Natural killer cell (primary cell): ENCODE measurements at regions not wholly inside any gene's neighbourhood (a gene's known extent, or its start where the extent isn't known, plus 50 kb on each side); places are given as distances from the start of the nearest gene placed in this dataset.

Source experiments
- ATAC-seq, 3 donors: fragments of 150-1000 bp in 2 of 3; fragments of 200-7000 bp in 1 of 3; cut with Tn5 transposase; 1 replicate in 1 of 3; 2 replicates in 2 of 3; pipeline ENCODE4 v1.10.0; 2021; ENCODE audit warnings: mild to moderate bottlenecking in 2 of 3, moderate library complexity in 2 of 3
- DNase-seq, 2 donors: peaks; one replicate each; pipeline versions ENCODE4 v3.0.0 to v3.0.0-alpha.2; 2013 to 2021; ENCODE audit warnings: mixed read lengths in 1 of 2
- H3K27ac ChIP-seq: one replicate; pipeline ENCODE4 v1.5.1; 2013; ENCODE audit warnings: mild to moderate bottlenecking, low read length
- H3K27me3 ChIP-seq: one replicate; pipeline ENCODE4 v1.6.1; 2013; ENCODE audit warnings: low read length; ENCODE audit not compliant: control insufficient read depth, insufficient read depth
- H3K36me3 ChIP-seq: one replicate; pipeline ENCODE4 v1.6.1; 2013; ENCODE audit warnings: low read length; ENCODE audit not compliant: control insufficient read depth, insufficient read depth
- H3K4me1 ChIP-seq: one replicate; pipeline ENCODE4 v1.6.1; 2013; ENCODE audit warnings: low read length; ENCODE audit not compliant: control insufficient read depth, insufficient read depth
- H3K4me3 ChIP-seq: one replicate; pipeline ENCODE4 v1.5.1; 2013; ENCODE audit warnings: low read length
- H3K9me3 ChIP-seq: one replicate; pipeline ENCODE4 v1.6.1; 2013; ENCODE audit warnings: low read length; ENCODE audit not compliant: control insufficient read depth, insufficient read depth
- H3K27ac Mint-ChIP-seq, 2 donors: one replicate each; pipeline ENCODE4 v1.8.0; 2022; ENCODE audit warnings: mild to moderate bottlenecking in 2 of 2, mixed read lengths in 2 of 2, moderate library complexity in 1 of 2
- H3K27me3 Mint-ChIP-seq, 2 donors: one replicate each; pipeline ENCODE4 v1.8.0; 2022; ENCODE audit warnings: low read depth in 2 of 2, mixed read lengths in 2 of 2
- H3K36me3 Mint-ChIP-seq: one replicate; pipeline ENCODE4 v1.8.0; 2022; ENCODE audit warnings: mixed read lengths
- H3K4me1 Mint-ChIP-seq, 2 donors: one replicate each; pipeline ENCODE4 v1.8.0; 2022; ENCODE audit warnings: mixed read lengths in 2 of 2
- H3K4me3 Mint-ChIP-seq: one replicate; pipeline ENCODE4 v1.8.0; 2022; ENCODE audit warnings: mild to moderate bottlenecking, moderate library complexity, mixed read lengths
- H3K9me3 Mint-ChIP-seq, 2 donors: one replicate each; pipeline ENCODE4 v1.8.0; 2022; ENCODE audit warnings: mixed read lengths in 2 of 2
- WGBS: methylation state at CpG from one replicate; pipeline ENCODE4 v1.1.7; 2013; ENCODE audit warnings: missing lambda C conversion rate; ENCODE audit not compliant: insufficient coverage; 5-methylcytosine and 5-hydroxymethylcytosine counted together
- intact Hi-C: fragments of 100-400 bp; cut with micrococcal nuclease; formaldehyde crosslinking; loops from one replicate; pipeline ENCODE4 v1.14.2; 2022
- TF ChIP-seq, protein P1 (sequence below): fragments of 200-600 bp; IDR thresholded peaks from one replicate; pipeline ENCODE4 v1.8.0; 2022; ENCODE audit warnings: antibody characterized with exemption

DNA sequence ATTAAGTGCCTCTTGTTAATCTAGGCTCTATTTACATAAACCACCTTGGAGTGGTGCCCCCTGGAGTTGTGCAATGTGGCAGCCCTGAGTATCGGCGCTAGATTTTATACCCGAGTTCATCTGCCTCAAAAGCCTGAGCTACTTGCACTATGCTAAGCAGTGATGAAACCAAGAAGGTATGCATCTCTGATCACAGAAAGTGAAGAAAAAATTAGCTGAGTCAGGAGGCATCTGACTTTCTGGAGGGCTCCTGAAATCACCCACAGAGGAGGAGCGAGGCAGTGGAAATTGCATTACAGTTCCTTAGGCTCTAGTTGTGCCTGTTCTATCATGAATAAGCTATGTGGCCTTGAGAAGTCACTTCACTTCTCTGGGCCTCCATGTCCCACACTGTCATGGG lies 80.3 kb upstream of the PSMD7 start:
- H3K4me1 Mint-ChIP-seq, result no peaks in the 10 kb centered on the region
- H3K4me3 ChIP-seq, result no peak overlapping the region
- intact Hi-C loops, result no loop called here
- H3K4me1 ChIP-seq, result no peaks in the 10 kb centered on the region
- no peaks in the 10 kb centered on the region for H3K36me3 ChIP-seq
- no peak overlapping the region for H3K27ac Mint-ChIP-seq
- H3K27ac ChIP-seq, result no peak overlapping the region
- H3K9me3 Mint-ChIP-seq, result no peaks in the 10 kb centered on the region
- no peaks in the 10 kb centered on the region for H3K9me3 ChIP-seq
- H3K36me3 Mint-ChIP-seq, result no peaks in the 10 kb centered on the region
- no peak for ATAC-seq
- DNase-seq, result no peak
- H3K4me3 Mint-ChIP-seq, result no peak overlapping the region
- H3K27me3 ChIP-seq, result no peaks in the 10 kb centered on the region
- H3K27me3 Mint-ChIP-seq, result peaks cover 15 to 23% of the 10 kb centered on the region in 2 donors
- WGBS, result 96% methylated on average over 4 of the region's 4 CpGs
- TF ChIP-seq, protein P1, sequence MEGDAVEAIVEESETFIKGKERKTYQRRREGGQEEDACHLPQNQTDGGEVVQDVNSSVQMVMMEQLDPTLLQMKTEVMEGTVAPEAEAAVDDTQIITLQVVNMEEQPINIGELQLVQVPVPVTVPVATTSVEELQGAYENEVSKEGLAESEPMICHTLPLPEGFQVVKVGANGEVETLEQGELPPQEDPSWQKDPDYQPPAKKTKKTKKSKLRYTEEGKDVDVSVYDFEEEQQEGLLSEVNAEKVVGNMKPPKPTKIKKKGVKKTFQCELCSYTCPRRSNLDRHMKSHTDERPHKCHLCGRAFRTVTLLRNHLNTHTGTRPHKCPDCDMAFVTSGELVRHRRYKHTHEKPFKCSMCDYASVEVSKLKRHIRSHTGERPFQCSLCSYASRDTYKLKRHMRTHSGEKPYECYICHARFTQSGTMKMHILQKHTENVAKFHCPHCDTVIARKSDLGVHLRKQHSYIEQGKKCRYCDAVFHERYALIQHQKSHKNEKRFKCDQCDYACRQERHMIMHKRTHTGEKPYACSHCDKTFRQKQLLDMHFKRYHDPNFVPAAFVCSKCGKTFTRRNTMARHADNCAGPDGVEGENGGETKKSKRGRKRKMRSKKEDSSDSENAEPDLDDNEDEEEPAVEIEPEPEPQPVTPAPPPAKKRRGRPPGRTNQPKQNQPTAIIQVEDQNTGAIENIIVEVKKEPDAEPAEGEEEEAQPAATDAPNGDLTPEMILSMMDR, result no peak

DNA sequence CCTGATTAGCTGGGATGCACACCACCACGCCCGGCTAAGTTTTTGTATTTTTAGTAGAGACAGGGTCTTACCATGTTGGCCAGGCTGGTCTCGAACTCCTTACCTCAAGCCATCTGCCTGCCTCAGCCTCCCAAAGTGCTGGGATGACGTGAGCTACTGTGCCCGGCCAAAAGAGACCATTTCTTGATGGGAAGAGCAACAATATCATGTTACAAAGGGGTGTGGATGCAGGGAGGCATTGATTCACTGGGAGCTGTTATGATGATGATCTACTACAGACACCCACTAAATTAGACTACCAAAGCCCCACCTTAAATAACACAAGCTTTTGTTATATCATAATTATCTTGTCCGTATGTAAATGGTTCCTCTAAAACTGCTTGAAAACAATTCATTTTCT lies 81.4 kb upstream of the PSMD7 start:
- peaks cover 15 to 23% of the 10 kb centered on the region in 2 donors for H3K27me3 Mint-ChIP-seq
- H3K4me3 ChIP-seq, result no peak overlapping the region
- no peaks in the 10 kb centered on the region for H3K4me1 Mint-ChIP-seq
- H3K4me3 Mint-ChIP-seq, result no peak overlapping the region
- TF ChIP-seq, protein P1, result no peak
- no peak overlapping the region for H3K27ac Mint-ChIP-seq
- no peaks in the 10 kb centered on the region for H3K4me1 ChIP-seq
- H3K27ac ChIP-seq, result no peak overlapping the region
- H3K36me3 ChIP-seq, result no peaks in the 10 kb centered on the region
- H3K27me3 ChIP-seq, result no peaks in the 10 kb centered on the region
- ATAC-seq (no peak), DNase-seq (no peak)
- no peaks in the 10 kb centered on the region for H3K36me3 Mint-ChIP-seq
- intact Hi-C loops, result no loop called here
- H3K9me3 ChIP-seq, result no peaks in the 10 kb centered on the region
- no peaks in the 10 kb centered on the region for H3K9me3 Mint-ChIP-seq
- 79% methylated on average over 6 of the region's 6 CpGs for WGBS

DNA sequence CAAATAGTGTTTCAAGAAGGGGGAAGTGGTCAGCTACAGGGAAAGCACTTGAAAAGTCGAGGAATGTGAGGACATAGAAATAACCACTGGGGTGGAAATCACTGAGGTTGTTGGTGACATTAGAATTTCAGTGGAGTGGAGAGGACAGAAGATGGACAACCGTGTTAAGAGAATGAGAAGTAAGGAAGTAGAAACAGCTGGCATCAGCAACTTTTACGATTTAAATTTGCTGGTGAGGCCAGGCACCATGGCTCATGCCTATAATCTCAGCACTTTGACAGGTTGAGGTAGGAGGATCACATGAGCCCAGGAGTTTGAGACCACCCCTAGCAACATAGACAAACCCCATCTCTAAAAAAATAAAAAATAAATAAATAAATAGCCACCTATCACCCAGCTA lies 83.2 kb upstream of the PSMD7 start:
- Mint-ChIP-seq H3K27me3 (peaks cover 14 to 20% of the 10 kb centered on the region in 2 donors), H3K4me1 (no peaks in the 10 kb centered on the region), H3K36me3 (no peaks in the 10 kb centered on the region), H3K9me3 (no peaks in the 10 kb centered on the region), H3K4me3 (no peak overlapping the region), H3K27ac (no peak overlapping the region)
- WGBS, result 52% methylated on average over 3 of the region's 3 CpGs
- TF ChIP-seq, protein P1, result no peak
- H3K4me1 ChIP-seq, result no peaks in the 10 kb centered on the region
- H3K27me3 ChIP-seq, result no peaks in the 10 kb centered on the region
- no peaks in the 10 kb centered on the region for H3K36me3 ChIP-seq
- ATAC-seq (no peak), DNase-seq (no peak)
- intact Hi-C loops, result no loop called here
- no peaks in the 10 kb centered on the region for H3K9me3 ChIP-seq
- H3K4me3 ChIP-seq, result no peak overlapping the region
- no peak overlapping the region for H3K27ac ChIP-seq

DNA sequence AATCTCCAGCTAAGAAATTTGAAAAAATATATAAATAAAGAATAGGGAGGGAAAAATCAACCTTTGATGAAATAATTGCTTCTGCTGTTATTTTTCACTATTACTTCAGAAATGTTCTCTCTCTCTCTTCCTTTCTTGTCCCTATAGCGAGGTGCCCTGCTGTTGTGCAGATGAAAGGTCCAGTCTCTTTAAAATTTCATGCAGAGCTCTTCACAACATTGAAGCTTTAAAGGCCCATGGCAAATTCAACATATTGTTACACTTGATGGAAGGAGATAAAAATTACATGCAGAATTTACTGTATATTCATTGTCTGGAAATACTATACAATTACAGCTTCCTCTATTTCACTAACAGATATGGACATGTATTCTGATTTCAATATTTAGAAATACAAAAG lies 86.4 kb upstream of the PSMD7 start:
- H3K27ac ChIP-seq, result no peak overlapping the region
- H3K36me3 ChIP-seq, result no peaks in the 10 kb centered on the region
- Mint-ChIP-seq H3K27ac (no peak overlapping the region), H3K9me3 (no peaks in the 10 kb centered on the region), H3K36me3 (no peaks in the 10 kb centered on the region), H3K27me3 (peaks cover 14 to 20% of the 10 kb centered on the region in 2 donors), H3K4me3 (no peak overlapping the region), H3K4me1 (no peaks in the 10 kb centered on the region)
- ATAC-seq (no peak), DNase-seq (no peak)
- no peaks in the 10 kb centered on the region for H3K27me3 ChIP-seq
- TF ChIP-seq, protein P1, result no peak
- no peaks in the 10 kb centered on the region for H3K4me1 ChIP-seq
- H3K9me3 ChIP-seq, result no peaks in the 10 kb centered on the region
- 82% methylated on average over 1 of the region's 1 CpG for WGBS
- no peak overlapping the region for H3K4me3 ChIP-seq
- intact Hi-C loops, result no loop called here
